PC-9 (cell line): ENCODE measurements at regions not wholly inside any gene's neighbourhood (a gene's known extent, or its start where the extent isn't known, plus 50 kb on each side); places are given as distances from the start of the nearest gene placed in this dataset.

Source experiments
- BruUV-seq: library from RNA; stranded (reverse); fragments of 400-500 nt; replicated peaks from 2 replicates; lab custom pipeline; 2021; lab: Mats Ljungman, UMichigan
- CTCF ChIA-PET: fragments of 300-600 bp; sonication (Branson Sonifier 250); formaldehyde crosslinking; loops from one replicate; lab custom pipeline; 2022; ENCODE audit warnings: antibody characterized with exemption; lab: Charles Lee
- POLR2A ChIA-PET: fragments of 300-600 bp; sonication (Branson Sonifier 250); formaldehyde crosslinking; loops from one replicate; lab custom pipeline; 2022; ENCODE audit warnings: antibody characterized with exemption; ENCODE audit not compliant: unreplicated experiment; lab: Charles Lee
- DNase-seq, 2 experiments: peaks; one replicate each; pipeline versions ENCODE4 v3.0.0 to v3.0.0-alpha.2; 2015 to 2022; ENCODE audit warnings: mixed read lengths in 1 of 2
- H2AFZ ChIP-seq: fragments of 200-600 bp; sonication (generic); 2 replicates; pipeline ENCODE4 v1.8.1; 2017; ENCODE audit warnings: antibody characterized with exemption
- H3F3A ChIP-seq: fragments of 200-600 bp; sonication (generic); 2 replicates; pipeline ENCODE4 v1.8.1; 2017; ENCODE audit warnings: antibody characterized with exemption, mild to moderate bottlenecking, low read depth; ENCODE audit not compliant: insufficient read depth
- H3K27ac ChIP-seq: fragments of 200-600 bp; sonication (generic); 2 replicates; pipeline ENCODE4 v1.6.1; 2016; ENCODE audit warnings: mixed run types
- H3K27me3 ChIP-seq: fragments of 200-600 bp; sonication (generic); 2 replicates; pipeline ENCODE4 v1.6.1; 2016; ENCODE audit warnings: low read depth, mixed run types; ENCODE audit not compliant: insufficient read depth
- H3K36me3 ChIP-seq: fragments of 200-600 bp; sonication (generic); 2 replicates; pipeline ENCODE4 v1.6.1; 2016; ENCODE audit warnings: low read depth, mixed run types
- H3K4me1 ChIP-seq: fragments of 200-600 bp; sonication (generic); replicated peaks from 2 replicates; pipeline ENCODE4 v1.6.1; 2016; ENCODE audit warnings: mixed run types; ENCODE audit not compliant: insufficient read depth
- H3K4me2 ChIP-seq: fragments of 200-600 bp; sonication (generic); 2 replicates; pipeline ENCODE4 v1.6.1; 2017; ENCODE audit warnings: mixed run types
- H3K4me3 ChIP-seq: fragments of 200-600 bp; sonication (generic); 2 replicates; pipeline ENCODE4 v1.6.1; 2016; ENCODE audit warnings: mixed run types
- H3K79me2 ChIP-seq: fragments of 200-600 bp; sonication (generic); 2 replicates; pipeline ENCODE4 v1.6.1; 2017; ENCODE audit warnings: low read depth, mixed run types
- H3K9me2 ChIP-seq: fragments of 200-600 bp; sonication (generic); 2 replicates; pipeline ENCODE4 v1.8.1; 2017; ENCODE audit warnings: mild to moderate bottlenecking; ENCODE audit not compliant: insufficient read depth
- H3K9me3 ChIP-seq: fragments of 200-600 bp; sonication (generic); 2 replicates; pipeline ENCODE4 v1.8.1; 2016; ENCODE audit warnings: low read depth; ENCODE audit not compliant: insufficient read depth
- H4K20me1 ChIP-seq: fragments of 200-600 bp; sonication (generic); 2 replicates; pipeline ENCODE4 v1.8.1; 2017; ENCODE audit not compliant: insufficient read depth
- EZH2 ChIP-seq: fragments of 200-600 bp; sonication (generic); IDR thresholded peaks from 2 replicates; pipeline ENCODE4 v1.8.0; 2017; ENCODE audit warnings: antibody characterized with exemption, low read depth
- intact Hi-C: fragments of 100-400 bp; cut with micrococcal nuclease; formaldehyde crosslinking; loops from one replicate; pipeline ENCODE4 v1.10.0; 2022; ENCODE audit not compliant: unreplicated experiment
- TF ChIP-seq, protein P1 (sequence below): fragments of 200-600 bp; sonication (generic); conservative IDR thresholded peaks from 2 replicates; pipeline ENCODE4 v1.6.1; 2017; ENCODE audit warnings: mixed run types, antibody characterized with exemption, mild to moderate bottlenecking, moderate library complexity

DNA sequence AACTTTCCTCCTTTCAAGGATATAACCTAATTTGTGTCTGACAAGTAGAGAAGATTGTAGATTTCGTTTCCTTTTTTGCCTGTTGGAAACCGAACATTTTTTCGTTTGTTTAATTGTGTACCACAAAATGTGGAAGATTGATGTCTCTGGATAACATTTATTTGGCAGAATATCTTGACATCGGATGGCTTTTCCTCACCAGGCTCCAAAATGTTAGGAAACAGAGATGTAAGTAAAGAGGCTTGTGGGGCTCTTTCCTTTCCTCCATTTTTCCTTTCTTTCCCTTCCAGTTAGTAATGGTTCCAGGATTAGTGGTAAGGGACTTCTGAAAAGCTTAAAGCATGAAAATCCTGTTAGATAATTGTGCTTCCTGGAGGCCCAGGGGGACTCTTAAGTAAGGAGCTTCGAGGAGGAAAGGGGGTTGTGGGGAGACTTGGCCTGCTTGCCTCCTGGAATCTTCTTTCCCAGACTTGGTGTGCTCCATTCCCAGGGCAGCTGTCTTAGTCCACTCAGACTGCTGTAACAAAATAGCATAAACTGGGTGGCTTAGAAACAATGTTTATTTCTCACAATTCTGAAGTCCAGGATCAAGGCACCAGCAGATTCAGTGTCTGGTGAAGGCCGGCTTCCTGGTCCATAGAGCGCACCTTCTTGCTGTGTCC lies 243.1 kb upstream of the PWP1 start:
- Histone ChIP-seq H3K27ac (no peak overlapping the region), H3K9me2 (no peaks in the 10 kb centered on the region), H3F3A (no peaks in the 10 kb centered on the region), H3K27me3 (no peaks in the 10 kb centered on the region), H2AFZ (no peak overlapping the region), H3K4me3 (no peak overlapping the region), H3K4me2 (no peak overlapping the region), H3K9me3 (no peaks in the 10 kb centered on the region), H3K36me3 (no peaks in the 10 kb centered on the region), H3K79me2 (no peaks in the 10 kb centered on the region), H4K20me1 (no peaks in the 10 kb centered on the region), H3K4me1 (no peaks in the 10 kb centered on the region)
- ChIA-PET POLR2A (no interaction called here), CTCF (interaction anchor here (0.6 kb wide), 1 partner anchor 338 kb away, joined by 3 read pairs; no protein-coding TSS in a partner anchor)
- intact Hi-C loops, result no loop called here
- no peak for DNase-seq
- TF ChIP-seq, protein P1, sequence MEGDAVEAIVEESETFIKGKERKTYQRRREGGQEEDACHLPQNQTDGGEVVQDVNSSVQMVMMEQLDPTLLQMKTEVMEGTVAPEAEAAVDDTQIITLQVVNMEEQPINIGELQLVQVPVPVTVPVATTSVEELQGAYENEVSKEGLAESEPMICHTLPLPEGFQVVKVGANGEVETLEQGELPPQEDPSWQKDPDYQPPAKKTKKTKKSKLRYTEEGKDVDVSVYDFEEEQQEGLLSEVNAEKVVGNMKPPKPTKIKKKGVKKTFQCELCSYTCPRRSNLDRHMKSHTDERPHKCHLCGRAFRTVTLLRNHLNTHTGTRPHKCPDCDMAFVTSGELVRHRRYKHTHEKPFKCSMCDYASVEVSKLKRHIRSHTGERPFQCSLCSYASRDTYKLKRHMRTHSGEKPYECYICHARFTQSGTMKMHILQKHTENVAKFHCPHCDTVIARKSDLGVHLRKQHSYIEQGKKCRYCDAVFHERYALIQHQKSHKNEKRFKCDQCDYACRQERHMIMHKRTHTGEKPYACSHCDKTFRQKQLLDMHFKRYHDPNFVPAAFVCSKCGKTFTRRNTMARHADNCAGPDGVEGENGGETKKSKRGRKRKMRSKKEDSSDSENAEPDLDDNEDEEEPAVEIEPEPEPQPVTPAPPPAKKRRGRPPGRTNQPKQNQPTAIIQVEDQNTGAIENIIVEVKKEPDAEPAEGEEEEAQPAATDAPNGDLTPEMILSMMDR, result no peak
- no peak for TF ChIP-seq EZH2
- BruUV-seq, result no TSS peak

DNA sequence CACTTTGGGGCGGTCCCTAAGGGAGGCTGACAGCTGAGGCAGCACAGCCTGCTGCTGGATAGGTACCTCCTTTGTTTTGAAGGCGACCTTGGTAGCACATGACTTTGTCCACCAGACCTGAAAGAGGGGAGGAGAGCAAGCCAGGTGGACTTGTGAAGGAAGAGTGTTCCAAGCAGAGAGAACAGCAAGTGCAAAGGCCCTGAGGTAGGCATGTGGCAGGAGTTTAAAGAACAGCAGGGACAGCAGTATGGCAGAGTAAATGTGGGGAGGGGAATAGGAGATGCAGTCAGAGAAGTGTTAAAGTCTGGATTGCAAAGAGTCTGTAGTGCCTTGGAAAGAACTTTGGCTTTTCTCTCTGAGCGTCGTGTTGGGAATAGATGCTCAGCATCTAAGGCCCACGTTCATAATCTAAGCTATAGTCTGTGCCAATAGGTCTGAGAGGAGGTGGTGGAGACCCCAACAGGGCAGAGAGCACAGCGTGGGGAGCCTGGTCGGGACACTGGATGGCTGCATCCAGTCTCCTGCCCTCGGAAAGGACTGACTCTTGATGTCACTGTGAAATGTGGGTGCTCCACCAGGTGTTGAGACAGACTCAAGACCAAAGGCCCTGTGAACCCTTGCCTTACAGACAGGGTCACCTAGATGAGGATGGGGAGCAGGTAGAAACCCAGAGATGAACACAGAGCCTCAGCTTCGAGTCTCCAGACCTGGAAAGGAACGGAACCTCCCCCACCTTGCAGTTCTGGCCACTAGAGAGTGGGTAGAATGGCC lies 242.1 kb upstream of the PWP1 start:
- intact Hi-C loops, result no loop called here
- TF ChIP-seq, protein P1, result no peak
- TF ChIP-seq EZH2, result no peak
- Histone ChIP-seq H2AFZ (no peak overlapping the region), H4K20me1 (no peaks in the 10 kb centered on the region), H3K27ac (no peak overlapping the region), H3F3A (no peaks in the 10 kb centered on the region), H3K4me2 (no peak overlapping the region), H3K27me3 (no peaks in the 10 kb centered on the region), H3K4me1 (no peaks in the 10 kb centered on the region), H3K36me3 (no peaks in the 10 kb centered on the region), H3K79me2 (0 out of 2 replicates have a peak, but pooled peaks cover 4% of the 10 kb centered on the region), H3K9me3 (no peaks in the 10 kb centered on the region), H3K4me3 (no peak overlapping the region), H3K9me2 (no peaks in the 10 kb centered on the region)
- DNase-seq, result no peak
- no TSS peak for BruUV-seq
- ChIA-PET POLR2A (no interaction called here), CTCF (no interaction called here)

DNA sequence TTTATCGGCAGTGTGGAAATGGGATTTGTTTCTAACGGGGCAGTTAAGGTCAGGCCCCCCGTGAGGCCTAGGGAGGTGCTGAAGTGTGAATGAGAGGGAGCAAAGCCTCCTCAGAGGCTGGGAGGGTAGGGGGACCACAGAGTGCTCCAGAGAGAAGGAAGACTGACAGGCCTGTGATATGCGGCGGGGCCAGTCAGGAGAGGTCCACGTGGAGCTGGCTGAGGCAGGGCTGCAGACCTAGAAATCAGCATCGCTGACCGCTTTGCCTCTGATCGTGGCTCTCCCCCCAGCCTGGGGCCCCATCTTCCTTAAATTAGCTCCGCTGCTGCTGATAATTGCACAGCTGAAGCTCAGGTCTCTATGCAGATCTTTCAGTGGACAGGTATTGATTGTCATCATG lies 240.8 kb upstream of the PWP1 start:
- POLR2A ChIA-PET, result no interaction called here

More for the DNA sequence above, 240.8 kb upstream of the PWP1 start:
- Histone ChIP-seq H3K4me1 (peaks cover 4% of the 10 kb centered on the region), H4K20me1 (no peaks in the 10 kb centered on the region), H2AFZ (no peak overlapping the region), H3K9me2 (no peaks in the 10 kb centered on the region), H3K4me2 (no peak overlapping the region), H3K9me3 (no peaks in the 10 kb centered on the region), H3K27ac (no peak overlapping the region), H3K36me3 (no peaks in the 10 kb centered on the region), H3K79me2 (0 out of 2 replicates have a peak, but pooled peaks cover 4% of the 10 kb centered on the region), H3K4me3 (no peak overlapping the region), H3K27me3 (no peaks in the 10 kb centered on the region), H3F3A (0 out of 2 replicates have a peak, but pooled peaks cover 4% of the 10 kb centered on the region)
- intact Hi-C loops, result no loop called here
- DNase-seq, result no peak
- no peak for TF ChIP-seq EZH2
- TF ChIP-seq, protein P1, result no peak
- CTCF ChIA-PET, result no interaction called here
- no TSS peak for BruUV-seq
